HG02970 (cell line): ENCODE measurements at regions not wholly inside any gene's neighbourhood (a gene's known extent, or its start where the extent isn't known, plus 50 kb on each side); places are given as distances from the start of the nearest gene placed in this dataset.

Source experiments
- ATAC-seq: cut with Tn5 transposase; IDR thresholded peaks from one replicate; pipeline ENCODE4 v1.9.1; 2021; ENCODE audit warnings: mild to moderate bottlenecking, moderate library complexity, moderate number of reproducible peaks; ENCODE audit not compliant: unreplicated experiment, low FRiP score

DNA sequence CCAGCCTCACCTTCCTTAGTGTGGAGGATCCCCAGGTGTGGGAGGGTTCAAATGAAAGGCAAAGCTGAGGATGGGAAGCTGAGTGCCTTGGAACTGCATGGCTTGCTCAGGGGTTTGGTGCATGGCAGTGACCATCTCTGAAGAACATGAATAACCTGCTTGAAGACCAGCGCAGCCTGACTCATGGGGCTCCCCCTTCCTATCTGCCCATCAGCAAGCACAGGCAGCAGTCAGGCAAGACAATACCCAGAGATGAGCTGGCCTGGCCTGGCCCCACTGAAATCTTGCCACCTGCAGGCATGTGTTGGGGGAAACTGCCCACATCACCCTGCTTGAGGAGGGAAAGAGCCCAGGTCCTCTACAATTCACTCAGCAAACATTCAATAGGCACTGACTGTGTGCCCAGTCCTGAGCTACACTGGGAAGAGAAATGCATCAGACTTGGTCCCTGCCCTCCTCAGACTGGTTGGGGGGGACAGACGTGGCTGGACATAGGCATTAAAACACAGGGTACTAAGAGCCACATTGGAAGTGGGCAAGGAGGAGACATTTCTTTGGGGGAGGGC lies 105.0 kb upstream of the ALDH1B1 start:
- ATAC-seq: no peak

DNA sequence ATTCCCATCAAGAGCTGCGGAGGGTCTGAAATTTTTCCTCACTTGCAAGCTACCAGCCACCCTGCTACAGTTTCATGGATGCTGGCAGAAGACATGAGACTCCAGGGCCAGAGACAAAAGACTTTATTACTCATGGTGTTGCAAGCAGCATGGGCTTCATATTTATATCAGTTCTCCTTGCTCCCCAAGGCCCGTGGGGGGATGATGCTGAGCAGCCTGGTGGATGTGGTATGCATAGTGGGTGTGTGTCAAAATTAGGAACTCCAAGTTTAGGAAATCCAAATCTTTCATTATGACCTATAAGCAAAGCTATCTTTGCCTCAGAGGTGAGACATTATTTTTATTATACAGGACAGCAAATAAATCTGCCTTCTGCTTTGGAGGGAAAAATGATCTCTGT lies 105.7 kb upstream of the ALDH1B1 start:
- ATAC-seq: no peak

DNA sequence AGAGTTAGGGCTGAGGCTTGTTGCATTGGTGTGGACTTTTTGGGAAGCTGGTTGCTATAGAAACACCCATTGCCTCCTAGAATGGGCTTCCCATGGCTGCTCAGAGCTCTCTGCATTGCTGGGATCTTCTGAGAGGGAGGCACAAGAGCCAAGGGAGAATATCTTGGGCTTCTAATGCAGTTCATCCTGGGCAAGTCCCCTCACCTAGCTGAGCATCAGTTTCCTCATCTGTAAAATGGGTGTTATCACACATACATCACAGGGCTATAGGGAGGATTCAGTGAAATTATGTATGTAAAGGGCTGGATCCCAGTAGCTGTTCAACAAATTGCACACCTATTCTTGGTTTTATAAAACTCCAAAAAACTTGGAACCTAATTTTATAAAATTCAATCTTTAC lies 106.1 kb upstream of the ALDH1B1 start:
- no peak for ATAC-seq

- no peak for ATAC-seq
These were observed 107.3 kb upstream of the ALDH1B1 start for GRCh38 chr9:38285236-38285635.

GRCh38 chr9:38284588-38285051 lies 107.9 kb upstream of the ALDH1B1 start:
- no peak for ATAC-seq

DNA sequence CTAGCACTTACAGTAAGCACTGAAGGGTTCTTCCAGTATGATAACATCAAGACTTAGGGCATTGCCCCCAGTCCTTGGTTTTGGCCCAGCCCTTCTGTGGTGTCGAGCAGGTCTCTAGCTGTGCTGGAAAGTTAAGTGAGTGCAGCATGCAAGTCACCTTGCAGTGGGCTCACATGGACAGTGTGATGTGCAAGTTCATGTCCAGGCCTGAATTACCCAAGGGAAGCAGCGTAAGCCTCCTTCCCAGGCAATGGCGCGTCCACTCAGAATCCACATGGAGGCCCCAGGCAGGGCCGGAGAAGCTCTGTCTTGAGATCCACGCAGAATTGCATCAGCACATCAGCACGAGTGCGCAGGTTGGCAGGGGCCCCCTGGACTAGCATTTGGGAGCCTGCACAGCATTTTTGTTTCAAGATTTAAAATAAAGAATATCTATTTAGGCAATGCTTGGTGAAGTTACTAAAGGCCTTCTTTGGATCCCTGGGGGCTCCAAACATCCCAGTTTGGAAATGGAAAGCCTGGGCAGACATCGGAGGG lies 108.4 kb upstream of the ALDH1B1 start:
- no peak for ATAC-seq

DNA sequence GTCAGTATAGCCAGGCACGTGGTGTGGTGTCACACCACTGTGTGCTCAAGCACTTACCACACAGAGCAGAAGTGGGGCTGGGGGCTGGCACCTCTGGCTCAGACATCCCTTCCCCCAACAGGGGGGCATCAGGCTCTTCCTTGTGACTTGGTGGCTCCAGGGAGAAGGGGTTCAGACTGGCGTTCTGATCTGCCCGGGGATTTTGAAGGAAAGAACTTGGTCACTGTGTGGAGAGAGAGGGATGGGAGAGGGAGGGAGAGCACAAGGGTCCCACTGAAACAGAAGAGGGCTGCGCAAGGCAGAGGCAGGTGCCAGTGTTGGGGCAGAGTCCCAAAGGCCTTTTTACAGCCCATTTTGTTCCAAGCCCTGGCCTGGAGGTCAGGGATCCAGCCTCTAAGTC lies 109.7 kb upstream of the ALDH1B1 start:
- ATAC-seq: no peak

GRCh38 chr9:38281917-38282316 lies 110.6 kb upstream of the ALDH1B1 start:
- no peak for ATAC-seq

DNA sequence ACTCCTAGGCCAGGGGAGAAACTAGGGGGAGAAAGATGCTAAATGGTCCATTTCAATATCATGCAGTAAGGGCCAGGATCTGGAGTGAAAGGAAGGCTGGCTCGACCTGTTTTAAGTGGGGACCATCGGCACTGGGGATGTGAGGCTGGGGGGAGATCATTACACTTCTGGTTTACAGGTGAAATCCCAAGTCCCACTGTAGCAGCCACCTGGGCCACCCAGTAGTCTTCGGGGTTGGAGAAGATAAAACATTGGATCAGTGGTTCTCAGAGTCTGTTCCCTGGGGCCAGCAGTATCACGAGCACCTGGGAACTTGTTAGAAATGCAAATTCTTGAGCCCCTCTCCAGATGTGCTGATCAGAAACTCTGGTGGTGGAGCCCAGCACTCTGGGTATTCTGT lies 111.3 kb upstream of the ALDH1B1 start:
- no peak for ATAC-seq

GRCh38 chr9:38280251-38280800 lies 112.2 kb upstream of the ALDH1B1 start:
- ATAC-seq: no peak

- ATAC-seq: no peak
These were observed 113.4 kb upstream of the ALDH1B1 start for GRCh38 chr9:38278931-38279679.

DNA sequence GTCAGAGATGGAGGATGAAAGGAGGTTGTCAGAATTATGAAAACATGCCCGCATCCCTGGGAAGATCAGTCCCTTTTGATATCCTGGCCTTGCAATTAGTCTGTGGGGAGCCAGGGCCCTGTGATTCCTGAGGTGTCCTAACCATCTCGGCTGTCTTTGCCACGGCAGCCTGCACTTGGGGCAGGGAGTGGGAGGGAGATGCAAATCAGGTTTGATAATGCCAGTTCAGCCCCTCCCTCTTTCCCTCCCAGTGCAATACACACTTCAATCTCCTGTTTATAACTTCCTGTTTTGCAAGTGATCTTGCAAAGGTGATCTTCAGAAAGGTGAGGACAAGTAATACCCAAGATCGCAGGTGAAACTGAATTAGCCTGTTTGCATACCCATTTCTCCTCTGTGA lies 114.0 kb upstream of the ALDH1B1 start:
- no peak for ATAC-seq

DNA sequence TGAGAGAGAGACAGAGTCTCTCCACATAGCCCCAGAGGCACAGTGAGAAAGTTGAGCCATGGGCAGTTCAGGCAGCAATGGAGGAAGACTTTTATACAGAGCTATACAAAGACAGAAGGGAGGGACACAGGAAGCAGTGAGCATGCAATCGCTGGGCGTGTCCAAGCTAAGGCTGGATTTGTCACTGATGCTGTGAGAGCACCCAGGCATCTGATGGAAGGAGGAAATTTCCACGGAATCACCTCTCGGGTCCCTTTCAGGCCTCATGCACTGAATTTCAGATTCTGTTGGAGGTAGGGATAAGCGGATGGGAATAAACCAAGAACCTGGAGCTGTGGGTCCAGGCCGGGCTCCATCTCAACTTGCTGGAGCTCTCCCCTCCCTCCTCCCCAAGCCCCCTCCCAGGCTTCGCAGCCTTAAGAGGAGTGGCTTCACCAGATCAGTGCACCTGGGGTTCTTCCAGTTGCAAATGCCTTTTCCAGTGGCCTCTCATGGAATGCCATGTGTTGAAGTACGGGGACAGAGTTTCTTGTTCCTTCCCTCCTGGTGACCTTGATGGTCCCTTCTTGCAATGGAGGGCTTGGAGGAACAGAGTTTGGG lies 114.8 kb upstream of the ALDH1B1 start:
- no peak for ATAC-seq

DNA sequence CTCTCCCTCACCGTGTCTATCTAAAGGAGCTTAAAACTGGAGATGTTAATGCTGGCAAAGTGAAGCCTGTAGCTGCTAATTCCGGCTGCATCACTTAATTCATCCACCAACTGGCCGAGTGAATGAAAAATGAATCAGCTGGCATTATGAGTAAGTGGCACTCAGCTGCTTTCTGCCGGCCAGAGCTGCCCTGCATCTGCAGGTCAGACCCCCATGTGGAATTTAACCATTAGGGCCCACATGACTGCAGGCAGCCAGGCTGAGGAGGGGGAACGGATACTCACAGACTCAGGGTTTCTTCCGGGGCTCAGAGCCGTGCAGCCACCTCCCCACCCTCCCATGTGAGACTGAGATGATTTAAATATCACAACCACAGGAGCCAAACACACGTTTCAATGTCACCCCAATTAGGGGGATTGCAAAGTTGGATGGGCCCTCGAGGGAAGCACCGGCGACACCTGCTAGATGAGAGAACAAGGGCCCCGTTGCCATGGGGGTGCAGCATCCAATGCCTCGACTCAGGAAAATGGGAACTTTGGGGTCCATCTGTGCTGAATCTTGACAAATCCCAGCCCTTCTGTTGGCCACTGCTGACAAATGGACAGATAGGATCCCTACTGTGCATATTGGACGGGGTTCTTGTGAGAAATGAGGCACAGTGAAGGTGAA lies 115.6 kb upstream of the ALDH1B1 start:
- ATAC-seq: no peak

- ATAC-seq: no peak
These were observed 117.7 kb upstream of the ALDH1B1 start for GRCh38 chr9:38274800-38275199.

DNA sequence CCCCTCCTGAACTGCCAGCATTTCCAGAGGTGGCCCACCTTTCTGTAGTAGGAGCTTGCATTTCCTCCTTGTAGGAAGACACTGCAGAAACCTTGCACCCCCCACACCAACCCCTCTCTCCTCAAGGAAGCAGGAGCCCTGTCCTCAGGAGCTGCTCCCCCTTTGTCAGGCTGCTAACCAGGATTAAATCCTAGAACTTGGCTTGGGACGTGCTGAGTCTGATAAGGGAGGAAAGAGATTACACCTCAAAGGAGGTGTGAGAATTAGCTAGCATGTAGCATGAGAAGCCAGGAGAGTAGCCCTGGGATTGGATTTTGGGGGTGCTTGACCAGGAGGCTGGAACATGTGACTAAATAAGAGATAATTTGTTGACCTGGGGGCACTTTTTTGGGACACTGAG lies 119.8 kb upstream of the ALDH1B1 start:
- ATAC-seq: no peak

GRCh38 chr9:38271666-38272241 lies 120.7 kb upstream of the ALDH1B1 start:
- no peak for ATAC-seq

- ATAC-seq: no peak
These were observed 122.7 kb upstream of the ALDH1B1 start for GRCh38 chr9:38269775-38270174.

- no peak for ATAC-seq
These were observed 129.0 kb upstream of the ALDH1B1 start for GRCh38 chr9:38263532-38263931.

DNA sequence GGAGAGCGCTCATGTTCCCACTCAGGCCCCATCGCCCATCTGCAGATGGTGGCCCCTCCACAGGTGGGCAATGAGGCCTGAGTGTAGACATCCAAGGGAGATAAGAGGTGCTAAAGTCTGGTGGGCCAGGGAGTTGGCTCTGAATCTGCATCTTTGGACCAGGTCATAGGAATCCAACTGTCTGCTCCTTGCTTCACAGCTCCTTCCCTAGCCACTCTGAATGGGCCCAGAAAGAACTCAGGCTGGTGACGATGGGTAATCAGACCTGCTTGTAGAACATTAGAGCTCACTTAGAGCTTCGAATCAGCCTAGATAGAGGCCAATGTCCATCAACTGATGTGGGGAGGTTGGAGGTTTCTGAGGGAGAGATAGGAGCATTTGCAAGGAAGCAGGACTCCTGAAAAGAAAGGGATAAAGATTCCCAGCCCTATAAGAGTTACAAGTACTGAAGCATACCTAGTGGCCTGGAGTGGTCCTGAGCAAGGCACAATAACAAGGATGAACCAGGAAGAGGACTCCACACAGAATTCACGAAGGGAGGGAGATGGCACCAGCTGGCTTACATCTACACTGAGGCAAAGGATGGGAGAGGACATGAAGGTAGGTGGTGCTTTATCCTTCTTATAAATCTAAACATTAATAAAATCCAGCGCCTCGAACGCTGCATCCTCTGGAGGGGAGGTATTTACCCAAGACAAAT lies 132.8 kb upstream of the ALDH1B1 start:
- ATAC-seq: no peak
